Mesenchymal stem cell (in vitro differentiated cells and primary cell): ENCODE measurements at regions not wholly inside any gene's neighbourhood (a gene's known extent, or its start where the extent isn't known, plus 50 kb on each side); places are given as distances from the start of the nearest gene placed in this dataset.

Experiments
- DNase-seq: peaks from one replicate; pipeline ENCODE4 v3.0.0-alpha.2; 2013
- H2AFZ ChIP-seq: one replicate; pipeline ENCODE4 v1.6.1; 2013; ENCODE audit warnings: low read depth, mild to moderate bottlenecking, control low read depth, inconsistent platforms, low read length, moderate library complexity
- H2AK5ac ChIP-seq: 2 replicates; pipeline ENCODE4 v1.6.1; 2013; ENCODE audit warnings: low read length, moderate library complexity, mild to moderate bottlenecking, inconsistent platforms; ENCODE audit not compliant: severe bottlenecking
- H2BK120ac ChIP-seq: one replicate; pipeline ENCODE4 v1.6.1; 2013; ENCODE audit warnings: low read depth, mild to moderate bottlenecking, inconsistent platforms, low read length, moderate library complexity
- H2BK12ac ChIP-seq, 2 experiments: one replicate each; pipeline ENCODE4 v1.6.1; 2013; ENCODE audit warnings: inconsistent platforms in 2 of 2, low read length in 2 of 2, mild to moderate bottlenecking in 2 of 2, moderate library complexity in 2 of 2, control low read depth in 1 of 2
- H2BK15ac ChIP-seq: one replicate; pipeline ENCODE4 v1.6.1; 2013; ENCODE audit warnings: mild to moderate bottlenecking, low read depth, inconsistent platforms; ENCODE audit not compliant: poor library complexity, severe bottlenecking
- H2BK5ac ChIP-seq: 2 replicates; pipeline ENCODE4 v1.6.1; 2013; ENCODE audit warnings: low read depth, mild to moderate bottlenecking, low read length, control low read depth, inconsistent platforms; ENCODE audit not compliant: poor library complexity, severe bottlenecking
- H3K14ac ChIP-seq, 2 experiments: one replicate each; pipeline ENCODE4 v1.6.1; 2013; ENCODE audit warnings: inconsistent platforms in 2 of 2, low read length in 2 of 2, control low read depth in 1 of 2, mild to moderate bottlenecking in 1 of 2, moderate library complexity in 1 of 2
- H3K18ac ChIP-seq, 2 experiments: one replicate each; pipeline ENCODE4 v1.6.1; 2013; ENCODE audit warnings: inconsistent platforms in 2 of 2, low read length in 2 of 2, control low read depth in 1 of 2, low read depth in 1 of 2, mild to moderate bottlenecking in 1 of 2
- H3K23ac ChIP-seq, 2 experiments: one replicate each; pipeline ENCODE4 v1.6.1; 2013; ENCODE audit warnings: inconsistent platforms in 2 of 2, low read length in 2 of 2, mild to moderate bottlenecking in 2 of 2, moderate library complexity in 2 of 2, control low read depth in 1 of 2
- H3K27ac ChIP-seq: 2 replicates; pipeline ENCODE4 v1.5.1; 2013; ENCODE audit warnings: mild to moderate bottlenecking, moderate library complexity, low read length, control low read depth, inconsistent platforms; ENCODE audit not compliant: poor library complexity, severe bottlenecking
- H3K27me3 ChIP-seq, 2 experiments: 2 replicates each; pipeline versions ENCODE4 v1.6.1 to v1.7.0; 2013; ENCODE audit warnings: low read length in 2 of 2, mild to moderate bottlenecking in 2 of 2, moderate library complexity in 2 of 2, control low read depth in 1 of 2, inconsistent platforms in 1 of 2; ENCODE audit not compliant: control insufficient read depth in 1 of 2, insufficient read depth in 1 of 2
- H3K36me3 ChIP-seq, 2 experiments: 2 replicates each; pipeline versions ENCODE4 v1.6.1 to v1.7.0; 2013; ENCODE audit warnings: low read length in 2 of 2, control low read depth in 1 of 2, inconsistent platforms in 1 of 2, low read depth in 1 of 2, mild to moderate bottlenecking in 1 of 2; ENCODE audit not compliant: insufficient read depth in 2 of 2, control insufficient read depth in 1 of 2
- H3K4ac ChIP-seq, 2 experiments: one replicate each; pipeline ENCODE4 v1.6.1; 2013; ENCODE audit warnings: inconsistent platforms in 2 of 2, low read length in 2 of 2, mild to moderate bottlenecking in 2 of 2, moderate library complexity in 2 of 2, control low read depth in 1 of 2, low read depth in 1 of 2
- H3K4me1 ChIP-seq: 2 replicates; pipeline ENCODE4 v1.6.1; 2013; ENCODE audit warnings: low read depth, low read length, control low read depth; ENCODE audit not compliant: control insufficient read depth, insufficient read depth
- H3K4me2 ChIP-seq: 2 replicates; pipeline ENCODE4 v1.6.1; 2013; ENCODE audit warnings: low read length, mild to moderate bottlenecking, inconsistent platforms; ENCODE audit not compliant: poor library complexity, severe bottlenecking
- H3K4me3 ChIP-seq, 2 experiments: 2 replicates each; pipeline versions ENCODE4 v1.5.1 to v1.7.0; 2013; ENCODE audit warnings: low read length in 2 of 2, mild to moderate bottlenecking in 2 of 2, control low read depth in 1 of 2, low read depth in 1 of 2; ENCODE audit not compliant: insufficient read depth in 1 of 2
- H3K79me1 ChIP-seq: replicated peaks from 2 replicates; pipeline ENCODE4 v1.6.1; 2013; ENCODE audit warnings: mild to moderate bottlenecking, control low read depth, low read length, inconsistent platforms; ENCODE audit not compliant: poor library complexity, severe bottlenecking
- H3K9ac ChIP-seq: 2 replicates; pipeline ENCODE4 v1.7.0; 2013; ENCODE audit warnings: mild to moderate bottlenecking, low read length, moderate library complexity
- H3K9me3 ChIP-seq: 2 replicates; pipeline ENCODE4 v1.7.0; 2013; ENCODE audit warnings: mild to moderate bottlenecking, low read length; ENCODE audit not compliant: control insufficient read depth
- H4K8ac ChIP-seq: one replicate; pipeline ENCODE4 v1.6.1; 2013; ENCODE audit warnings: inconsistent platforms, mild to moderate bottlenecking, low read length, moderate library complexity
- H4K91ac ChIP-seq: one replicate; pipeline ENCODE4 v1.6.1; 2013; ENCODE audit warnings: mild to moderate bottlenecking, low read length, inconsistent platforms
- WGBS: methylation state at CpG from one replicate; pipeline ENCODE4 v1.1.7; 2013; ENCODE audit warnings: mixed read lengths; 5-methylcytosine and 5-hydroxymethylcytosine counted together

DNA sequence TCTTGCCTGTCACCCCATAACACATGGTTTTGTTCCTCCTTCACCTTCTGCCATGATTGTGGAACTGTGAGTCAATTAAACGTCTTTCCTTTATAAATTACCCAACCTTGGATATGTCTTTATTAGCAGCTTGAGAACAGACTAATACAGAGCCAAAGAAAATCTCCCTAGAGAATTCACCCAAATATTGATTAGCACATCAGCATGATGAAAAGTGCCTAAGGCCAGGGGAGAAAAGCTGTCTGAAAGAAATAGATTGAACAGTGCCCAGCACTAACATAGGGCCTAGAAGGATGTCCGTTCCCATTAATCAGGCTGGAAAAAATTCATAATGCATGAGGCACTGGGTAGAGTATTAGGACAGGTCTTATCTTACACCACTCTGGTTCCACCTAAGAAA is 111.9 kb upstream of the CALN1 start:
- H3K9me3 ChIP-seq = no peaks in the 10 kb centered on the region
- no peaks in the 10 kb centered on the region for H3K36me3 ChIP-seq
- no peak overlapping the region for H3K9ac ChIP-seq
- H3K18ac ChIP-seq = no peak overlapping the region
- no peak overlapping the region for H2BK120ac ChIP-seq
- H2AK5ac ChIP-seq = no peak overlapping the region
- H3K79me1 ChIP-seq = no peaks in the 10 kb centered on the region
- no peak overlapping the region for H3K27ac ChIP-seq
- H3K23ac ChIP-seq = no peak overlapping the region
- 80% methylated on average over 2 of the region's 2 CpGs for WGBS
- H4K8ac ChIP-seq = no peak overlapping the region
- no peak overlapping the region for H4K91ac ChIP-seq
- no peak overlapping the region for H2BK5ac ChIP-seq
- H3K27me3 ChIP-seq = no peaks in the 10 kb centered on the region
- H3K4ac ChIP-seq = no peak overlapping the region
- no peak overlapping the region for H3K14ac ChIP-seq
- no peak for DNase-seq
- no peak overlapping the region for H2BK15ac ChIP-seq
- no peak overlapping the region for H2AFZ ChIP-seq
- H3K4me1 ChIP-seq = no peaks in the 10 kb centered on the region
- H2BK12ac ChIP-seq = no peak overlapping the region
- H3K4me3 ChIP-seq = no peak overlapping the region
- H3K4me2 ChIP-seq = no peak overlapping the region

GRCh38 chr7:72504061-72504706 is 92.0 kb upstream of the CALN1 start:
- Histone ChIP-seq H3K14ac (no peak overlapping the region), H3K36me3 (no peaks in the 10 kb centered on the region), H2AFZ (no peak overlapping the region), H3K18ac (no peak overlapping the region), H2AK5ac (no peak overlapping the region), H3K23ac (no peak overlapping the region), H3K27ac (no peak overlapping the region), H3K4ac (no peak overlapping the region), H2BK15ac (no peak overlapping the region), H2BK5ac (no peak overlapping the region), H2BK12ac (no peak overlapping the region), H3K4me1 (no peaks in the 10 kb centered on the region), H3K4me3 (no peak overlapping the region), H4K91ac (no peak overlapping the region), H3K9ac (no peak overlapping the region), H3K9me3 (no peaks in the 10 kb centered on the region), H3K79me1 (no peaks in the 10 kb centered on the region), H2BK120ac (no peak overlapping the region), H4K8ac (no peak overlapping the region), H3K27me3 (peaks cover 0 to 8% of the 10 kb centered on the region in 2 experiments), H3K4me2 (peak overlapping the region; percentile 9)
- no peak for DNase-seq
- WGBS = 73% methylated on average over 10 of the region's 10 CpGs

DNA sequence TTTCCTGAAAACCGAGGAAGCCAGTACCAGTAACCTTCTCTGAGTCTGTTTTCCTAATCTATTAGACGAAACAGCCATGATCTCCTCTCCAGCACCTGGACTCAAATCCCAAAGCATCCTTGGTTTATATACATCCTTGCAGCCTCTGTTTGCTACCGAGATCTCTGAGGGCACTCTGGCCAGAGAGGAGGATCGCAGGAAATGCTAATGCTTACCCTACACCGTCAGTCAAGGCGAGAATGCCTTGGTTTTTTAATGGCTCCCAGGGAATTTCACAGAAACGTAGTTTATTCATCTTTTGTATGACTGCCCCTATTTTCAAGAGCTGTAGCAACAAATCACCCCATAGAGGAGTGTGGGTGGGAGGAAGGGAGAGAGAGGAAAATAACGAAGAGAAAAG is 91.5 kb upstream of the CALN1 start:
- Histone ChIP-seq H3K4me1 (no peaks in the 10 kb centered on the region), H3K27ac (no peak overlapping the region), H3K9me3 (no peaks in the 10 kb centered on the region), H2AFZ (no peak overlapping the region), H4K91ac (no peak overlapping the region), H2AK5ac (no peak overlapping the region), H3K23ac (no peak overlapping the region), H3K79me1 (no peaks in the 10 kb centered on the region), H3K36me3 (no peaks in the 10 kb centered on the region), H2BK5ac (no peak overlapping the region), H3K18ac (no peak overlapping the region), H3K4me3 (no peak overlapping the region), H4K8ac (no peak overlapping the region), H3K14ac (no peak overlapping the region), H2BK15ac (no peak overlapping the region), H3K9ac (no peak overlapping the region), H2BK120ac (no peak overlapping the region), H3K27me3 (peaks cover 0 to 8% of the 10 kb centered on the region in 2 experiments), H3K4ac (no peak overlapping the region), H3K4me2 (no peak overlapping the region), H2BK12ac (no peak overlapping the region)
- WGBS = 72% methylated on average over 6 of the region's 8 CpGs
- DNase-seq = no peak

- no peak overlapping the region for H3K23ac ChIP-seq
- H2BK15ac ChIP-seq = no peak overlapping the region
- no peak overlapping the region for H3K4me3 ChIP-seq
- 83% methylated on average over 2 of the region's 2 CpGs for WGBS
- no peaks in the 10 kb centered on the region for H3K79me1 ChIP-seq
- H3K18ac ChIP-seq = no peak overlapping the region
- H4K8ac ChIP-seq = no peak overlapping the region
- no peak overlapping the region for H3K27ac ChIP-seq
- H4K91ac ChIP-seq = no peak overlapping the region
- H2BK120ac ChIP-seq = no peak overlapping the region
- no peak overlapping the region for H3K4me2 ChIP-seq
- H2AK5ac ChIP-seq = no peak overlapping the region
- no peaks in the 10 kb centered on the region for H3K36me3 ChIP-seq
- no peak overlapping the region for H3K4ac ChIP-seq
- no peak overlapping the region for H3K9ac ChIP-seq
- H3K27me3 ChIP-seq = peaks cover 0 to 4% of the 10 kb centered on the region in 2 experiments
- H3K14ac ChIP-seq = no peak overlapping the region
- no peak overlapping the region for H2BK12ac ChIP-seq
- no peak for DNase-seq
- no peak overlapping the region for H2AFZ ChIP-seq
- H3K9me3 ChIP-seq = peaks cover 6% of the 10 kb centered on the region
- no peaks in the 10 kb centered on the region for H3K4me1 ChIP-seq
- H2BK5ac ChIP-seq = no peak overlapping the region
These were observed 82.7 kb upstream of the CALN1 start for GRCh38 chr7:72494807-72495206.
